ENCODE measurements at regions not wholly inside any gene's neighbourhood (a gene's known extent, or its start where the extent isn't known, plus 50 kb on each side); places are given as distances from the start of the nearest gene placed in this dataset.

DNA sequence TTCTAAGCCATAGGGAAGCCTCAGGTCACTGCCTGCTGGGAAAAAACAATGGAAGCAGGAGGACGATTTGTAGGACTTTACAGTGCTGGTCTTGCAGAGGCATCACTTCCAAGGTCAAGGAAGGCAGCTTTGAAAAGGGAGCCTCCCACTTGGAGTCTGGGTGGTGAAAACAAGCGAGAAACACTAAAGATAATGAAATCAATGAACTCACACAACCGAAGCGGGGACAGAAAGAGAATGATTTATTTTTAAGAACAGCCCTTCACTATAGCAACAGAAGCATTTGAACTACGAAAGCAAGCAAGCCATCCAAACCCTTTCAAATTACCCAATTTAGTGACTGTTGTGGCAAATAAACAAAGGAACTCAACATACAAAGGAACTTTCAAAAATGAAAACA, 227.5 kb downstream of the THBS2 start:
- Histone ChIP-seq H3K4me1 (ENCODE audit: control insufficient read depth, insufficient read depth, low read depth, low read length) (peaks cover under 1% of the 10 kb centered on the region), H3K36me3 (ENCODE audit: control insufficient read depth in 1 of 2, insufficient read depth in 2 of 2, low read depth in 1 of 2, low read length in 2 of 2) (no peaks in the 10 kb centered on the region), H2BK12ac (ENCODE audit: low read length in 2 of 2) (no peak overlapping the region), H3K4ac (ENCODE audit: low read depth in 1 of 2, low read length in 2 of 2) (no peak overlapping the region), H3K79me1 (replicated peaks; ENCODE audit: low read length, poor library complexity, severe bottlenecking) (no peaks in the 10 kb centered on the region), H3K4me2 (ENCODE audit: low read length, poor library complexity, severe bottlenecking) (no peak overlapping the region), H3K18ac (ENCODE audit: low read depth in 1 of 2, low read length in 2 of 2) (no peak overlapping the region), H3K23ac (ENCODE audit: low read length in 2 of 2) (no peak overlapping the region), H3K9ac (ENCODE audit: low read length) (peak overlapping the region; percentile 63), H2AFZ (ENCODE audit: low read depth, low read length) (no peak overlapping the region), H3K27ac (ENCODE audit: low read length, poor library complexity, severe bottlenecking) (no peak overlapping the region), H4K91ac (ENCODE audit: low read length) (no peak overlapping the region), H2AK5ac (ENCODE audit: low read length, severe bottlenecking) (no peak overlapping the region), H2BK15ac (ENCODE audit: low read depth, poor library complexity, severe bottlenecking) (no peak overlapping the region), H3K14ac (ENCODE audit: low read length in 2 of 2) (no peak overlapping the region), H3K4me3 (ENCODE audit: insufficient read depth in 1 of 2, low read depth in 1 of 2, low read length in 2 of 2) (peak overlapping the region in 1 of 2 experiments; percentile 7), H3K27me3 (ENCODE audit: control insufficient read depth in 1 of 2, insufficient read depth in 1 of 2, low read length in 2 of 2) (no peaks in the 10 kb centered on the region), H2BK5ac (ENCODE audit: low read depth, low read length, poor library complexity, severe bottlenecking) (no peak overlapping the region), H3K9me3 (ENCODE audit: control insufficient read depth, low read length) (no peaks in the 10 kb centered on the region), H4K8ac (ENCODE audit: low read length) (no peak overlapping the region), H2BK120ac (ENCODE audit: low read depth, low read length) (no peak overlapping the region)
- DNase-seq, result no peak
- WGBS, result 71% methylated on average over 4 of the region's 5 CpGs

DNA sequence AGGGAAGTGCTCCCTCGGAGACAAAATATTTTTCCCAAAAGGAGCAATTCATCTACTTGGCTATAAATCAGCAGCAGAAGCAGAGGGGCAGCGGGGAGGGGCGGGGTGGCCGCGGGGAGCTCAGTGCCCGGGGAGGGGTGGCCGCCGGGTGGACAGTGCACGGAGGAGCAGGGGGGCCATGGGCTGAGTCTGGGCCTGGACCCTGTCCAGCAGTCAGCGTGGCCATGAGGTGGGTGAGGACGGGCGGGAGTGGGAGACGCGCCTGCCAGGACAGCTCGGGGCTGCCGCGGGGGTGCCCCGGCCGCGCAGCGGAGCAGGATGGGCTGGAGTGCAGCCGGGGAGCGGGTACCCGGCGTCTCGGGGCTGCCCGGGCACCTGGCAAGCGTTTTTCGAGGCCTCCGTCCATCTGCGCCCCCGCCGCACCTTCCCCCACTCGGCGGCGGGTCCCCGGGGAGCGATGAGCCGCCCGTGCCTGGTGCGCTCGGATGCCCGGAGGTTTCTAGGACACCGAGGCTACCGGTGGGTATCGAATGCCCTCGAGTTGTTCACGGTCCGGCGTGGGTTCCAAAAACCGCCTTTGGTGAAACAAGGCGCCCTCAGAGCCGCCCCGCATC, 229.5 kb downstream of the THBS2 start:
- H3K4ac ChIP-seq (ENCODE audit: low read depth in 1 of 2, low read length in 2 of 2), result no peak overlapping the region
- no peak overlapping the region for H3K14ac ChIP-seq (ENCODE audit: low read length in 2 of 2)
- no peak overlapping the region for H2AFZ ChIP-seq (ENCODE audit: low read depth, low read length)
- no peak overlapping the region for H2BK12ac ChIP-seq (ENCODE audit: low read length in 2 of 2)
- no peak overlapping the region for H4K91ac ChIP-seq (ENCODE audit: low read length)
- no peak overlapping the region for H3K18ac ChIP-seq (ENCODE audit: low read depth in 1 of 2, low read length in 2 of 2)
- no peak for DNase-seq
- H2BK120ac ChIP-seq (ENCODE audit: low read depth, low read length), result no peak overlapping the region
- WGBS, result 94% methylated on average over 51 of the region's 54 CpGs
- H4K8ac ChIP-seq (ENCODE audit: low read length), result no peak overlapping the region
- no peak overlapping the region for H2BK15ac ChIP-seq (ENCODE audit: low read depth, poor library complexity, severe bottlenecking)
- no peak overlapping the region for H3K4me2 ChIP-seq (ENCODE audit: low read length, poor library complexity, severe bottlenecking)
- no peak overlapping the region for H2AK5ac ChIP-seq (ENCODE audit: low read length, severe bottlenecking)
- no peak overlapping the region for H3K23ac ChIP-seq (ENCODE audit: low read length in 2 of 2)
- no peak overlapping the region for H3K4me3 ChIP-seq (ENCODE audit: insufficient read depth in 1 of 2, low read depth in 1 of 2, low read length in 2 of 2)
- H3K27me3 ChIP-seq (ENCODE audit: control insufficient read depth in 1 of 2, insufficient read depth in 1 of 2, low read length in 2 of 2), result no peaks in the 10 kb centered on the region
- no peaks in the 10 kb centered on the region for H3K4me1 ChIP-seq (ENCODE audit: control insufficient read depth, insufficient read depth, low read depth, low read length)
- no peaks in the 10 kb centered on the region for H3K79me1 ChIP-seq (replicated peaks; ENCODE audit: low read length, poor library complexity, severe bottlenecking)
- no peak overlapping the region for H2BK5ac ChIP-seq (ENCODE audit: low read depth, low read length, poor library complexity, severe bottlenecking)
- no peak overlapping the region for H3K27ac ChIP-seq (ENCODE audit: low read length, poor library complexity, severe bottlenecking)
- H3K9ac ChIP-seq (ENCODE audit: low read length), result no peak overlapping the region
- no peaks in the 10 kb centered on the region for H3K9me3 ChIP-seq (ENCODE audit: control insufficient read depth, low read length)
- no peaks in the 10 kb centered on the region for H3K36me3 ChIP-seq (ENCODE audit: control insufficient read depth in 1 of 2, insufficient read depth in 2 of 2, low read depth in 1 of 2, low read length in 2 of 2)

DNA sequence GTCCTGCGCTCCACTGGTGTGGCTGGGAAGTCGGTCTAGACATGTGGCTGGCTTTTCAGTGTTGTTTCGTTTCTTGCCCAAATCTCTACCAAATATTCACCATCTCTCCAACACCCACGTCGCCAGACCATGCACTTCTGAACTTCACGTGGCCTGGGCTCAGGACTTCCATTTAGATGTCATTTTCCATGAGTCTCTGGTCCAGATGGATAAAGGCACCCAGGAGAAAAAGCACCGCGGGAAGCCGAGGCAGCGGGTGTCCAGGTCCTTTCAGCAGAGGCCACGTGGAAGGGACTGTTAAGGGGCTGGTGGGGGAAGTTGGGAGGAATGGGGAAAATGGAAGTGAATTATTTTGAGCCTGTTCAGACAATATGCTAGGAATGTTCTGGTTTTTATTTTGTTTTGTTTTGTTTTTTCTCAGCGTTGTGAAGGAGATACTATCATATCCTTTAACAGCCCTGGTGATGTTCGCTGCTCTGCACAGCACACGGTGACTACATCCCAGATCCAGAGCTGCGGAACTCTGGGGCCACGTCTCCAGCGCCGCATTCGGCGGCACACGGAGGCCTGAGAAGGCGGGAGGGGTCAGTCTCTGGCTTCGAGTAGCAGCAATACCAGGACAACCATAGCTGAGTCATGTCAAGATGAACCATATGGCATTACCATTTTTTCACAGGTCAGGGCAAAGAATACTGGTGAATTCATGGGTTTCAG, 230.3 kb downstream of the THBS2 start:
- Histone ChIP-seq H3K4me1 (ENCODE audit: control insufficient read depth, insufficient read depth, low read depth, low read length) (no peaks in the 10 kb centered on the region), H3K27me3 (ENCODE audit: control insufficient read depth in 1 of 2, insufficient read depth in 1 of 2, low read length in 2 of 2) (no peaks in the 10 kb centered on the region), H3K4ac (ENCODE audit: low read depth in 1 of 2, low read length in 2 of 2) (no peak overlapping the region), H2BK15ac (ENCODE audit: low read depth, poor library complexity, severe bottlenecking) (no peak overlapping the region), H3K4me2 (ENCODE audit: low read length, poor library complexity, severe bottlenecking) (no peak overlapping the region), H3K9ac (ENCODE audit: low read length) (no peak overlapping the region), H3K79me1 (replicated peaks; ENCODE audit: low read length, poor library complexity, severe bottlenecking) (no peaks in the 10 kb centered on the region), H3K23ac (ENCODE audit: low read length in 2 of 2) (no peak overlapping the region), H3K27ac (ENCODE audit: low read length, poor library complexity, severe bottlenecking) (no peak overlapping the region), H2AFZ (ENCODE audit: low read depth, low read length) (no peak overlapping the region), H4K91ac (ENCODE audit: low read length) (no peak overlapping the region), H3K36me3 (ENCODE audit: control insufficient read depth in 1 of 2, insufficient read depth in 2 of 2, low read depth in 1 of 2, low read length in 2 of 2) (no peaks in the 10 kb centered on the region), H2BK120ac (ENCODE audit: low read depth, low read length) (no peak overlapping the region), H3K9me3 (ENCODE audit: control insufficient read depth, low read length) (no peaks in the 10 kb centered on the region), H3K14ac (ENCODE audit: low read length in 2 of 2) (no peak overlapping the region), H3K4me3 (ENCODE audit: insufficient read depth in 1 of 2, low read depth in 1 of 2, low read length in 2 of 2) (no peak overlapping the region), H2AK5ac (ENCODE audit: low read length, severe bottlenecking) (no peak overlapping the region), H4K8ac (ENCODE audit: low read length) (no peak overlapping the region), H2BK5ac (ENCODE audit: low read depth, low read length, poor library complexity, severe bottlenecking) (no peak overlapping the region), H3K18ac (ENCODE audit: low read depth in 1 of 2, low read length in 2 of 2) (no peak overlapping the region), H2BK12ac (ENCODE audit: low read length in 2 of 2) (no peak overlapping the region)
- DNase-seq, result no peak
- WGBS, result 89% methylated on average over 22 of the region's 23 CpGs

DNA sequence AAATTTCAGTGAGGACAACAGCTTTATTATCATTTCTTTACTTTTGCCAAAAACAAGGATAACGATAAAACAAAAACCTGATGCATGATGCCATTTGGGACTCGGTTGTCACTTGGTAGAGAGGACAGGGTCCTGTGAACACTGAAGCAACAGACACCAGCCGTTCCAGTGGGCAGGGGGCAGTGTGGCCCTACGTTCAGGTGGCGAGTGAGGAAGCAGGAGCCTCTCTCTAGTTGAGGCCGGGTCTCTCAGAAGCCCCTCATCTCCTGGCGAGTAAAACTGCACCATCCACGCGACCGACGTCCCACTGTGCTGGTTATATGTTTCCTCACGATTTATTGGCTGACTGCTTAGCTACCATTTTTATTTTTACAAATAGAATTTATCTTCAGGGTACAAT, 231.6 kb downstream of the THBS2 start:
- Histone ChIP-seq H3K27me3 (ENCODE audit: control insufficient read depth in 1 of 2, insufficient read depth in 1 of 2, low read length in 2 of 2) (no peaks in the 10 kb centered on the region), H3K14ac (ENCODE audit: low read length in 2 of 2) (no peak overlapping the region), H2AFZ (ENCODE audit: low read depth, low read length) (no peak overlapping the region), H4K8ac (ENCODE audit: low read length) (no peak overlapping the region), H3K27ac (ENCODE audit: low read length, poor library complexity, severe bottlenecking) (no peak overlapping the region), H3K4ac (ENCODE audit: low read depth in 1 of 2, low read length in 2 of 2) (no peak overlapping the region), H3K4me2 (ENCODE audit: low read length, poor library complexity, severe bottlenecking) (no peak overlapping the region), H3K18ac (ENCODE audit: low read depth in 1 of 2, low read length in 2 of 2) (no peak overlapping the region), H3K4me3 (ENCODE audit: insufficient read depth in 1 of 2, low read depth in 1 of 2, low read length in 2 of 2) (no peak overlapping the region), H2BK12ac (ENCODE audit: low read length in 2 of 2) (no peak overlapping the region), H4K91ac (ENCODE audit: low read length) (no peak overlapping the region), H3K79me1 (replicated peaks; ENCODE audit: low read length, poor library complexity, severe bottlenecking) (no peaks in the 10 kb centered on the region), H2BK5ac (ENCODE audit: low read depth, low read length, poor library complexity, severe bottlenecking) (no peak overlapping the region), H3K36me3 (ENCODE audit: control insufficient read depth in 1 of 2, insufficient read depth in 2 of 2, low read depth in 1 of 2, low read length in 2 of 2) (no peaks in the 10 kb centered on the region), H3K4me1 (ENCODE audit: control insufficient read depth, insufficient read depth, low read depth, low read length) (no peaks in the 10 kb centered on the region), H2BK15ac (ENCODE audit: low read depth, poor library complexity, severe bottlenecking) (no peak overlapping the region), H3K9ac (ENCODE audit: low read length) (no peak overlapping the region), H2BK120ac (ENCODE audit: low read depth, low read length) (no peak overlapping the region), H3K9me3 (ENCODE audit: control insufficient read depth, low read length) (peaks cover 10% of the 10 kb centered on the region), H2AK5ac (ENCODE audit: low read length, severe bottlenecking) (no peak overlapping the region), H3K23ac (ENCODE audit: low read length in 2 of 2) (no peak overlapping the region)
- 84% methylated on average over 12 of the region's 12 CpGs for WGBS
- DNase-seq, result no peak
